22Rv1 (cell line): ENCODE measurements at regions not wholly inside any gene's neighbourhood (a gene's known extent, or its start where the extent isn't known, plus 50 kb on each side); places are given as distances from the start of the nearest gene placed in this dataset.

Source experiments
- H3K27ac ChIP-seq: fragments of 450-650 bp; 2 replicates; pipeline ENCODE4 v1.5.1; 2017
- CTCF ChIP-seq: fragments of 450-650 bp; IDR thresholded peaks from 2 replicates; pipeline ENCODE4 v1.5.1; 2017; ENCODE audit warnings: mild to moderate bottlenecking
- ZFX ChIP-seq: fragments of 450-650 bp; IDR thresholded peaks from 2 replicates; pipeline ENCODE4 v1.6.1; 2017; ENCODE audit warnings: antibody characterized with exemption, borderline replicate concordance

GRCh38 chr6:131394768-131395432 is 178.1 kb upstream of the ARG1 start:
- no peak overlapping the region for H3K27ac ChIP-seq
- no peak for TF ChIP-seq ZFX
- no peak for TF ChIP-seq CTCF

DNA sequence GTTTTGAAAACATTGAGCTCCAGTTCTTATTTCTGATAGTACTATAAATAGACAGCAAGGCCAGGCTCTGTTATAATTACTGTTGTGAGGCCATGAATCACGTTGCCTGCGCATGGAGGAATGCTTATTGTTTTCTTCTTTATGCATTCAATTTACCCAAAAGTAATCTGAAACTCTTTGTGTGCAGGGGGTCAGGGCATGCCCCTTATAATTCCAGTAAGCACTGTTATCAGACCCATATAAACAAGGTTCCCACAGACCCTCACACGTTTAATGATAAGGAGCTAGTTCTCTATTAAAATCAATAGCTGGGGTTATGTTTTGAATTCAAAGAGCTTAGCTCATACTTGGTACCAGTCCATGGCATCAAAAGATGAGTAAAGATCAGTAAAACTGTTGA is 174.8 kb upstream of the ARG1 start:
- TF ChIP-seq CTCF = no peak
- no peak for TF ChIP-seq ZFX
- no peak overlapping the region for H3K27ac ChIP-seq

DNA sequence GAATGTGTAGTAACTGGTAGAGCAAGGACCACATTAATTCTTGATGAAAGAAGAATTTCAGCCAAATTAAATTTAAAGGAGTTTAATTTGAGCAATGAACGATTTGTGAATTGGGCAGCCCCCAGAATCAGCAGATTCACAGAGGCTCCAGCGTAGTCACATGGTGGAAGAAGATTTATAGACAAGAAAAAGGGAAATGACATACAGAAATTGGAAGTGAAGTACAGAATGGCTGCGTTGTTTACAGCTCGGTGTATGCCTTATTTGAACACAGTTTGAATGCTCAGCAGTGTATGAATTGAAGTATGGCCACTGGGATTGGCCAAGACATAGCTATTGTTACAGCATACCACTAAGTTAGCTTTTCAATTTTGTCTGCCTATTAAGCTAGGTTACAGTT is 173.6 kb upstream of the ARG1 start:
- no peak for TF ChIP-seq CTCF
- no peak for TF ChIP-seq ZFX
- H3K27ac ChIP-seq = no peak overlapping the region

- TF ChIP-seq CTCF (no peak), ZFX (no peak)
- no peak overlapping the region for H3K27ac ChIP-seq
These were observed 172.8 kb upstream of the ARG1 start for GRCh38 chr6:131400054-131400778.

DNA sequence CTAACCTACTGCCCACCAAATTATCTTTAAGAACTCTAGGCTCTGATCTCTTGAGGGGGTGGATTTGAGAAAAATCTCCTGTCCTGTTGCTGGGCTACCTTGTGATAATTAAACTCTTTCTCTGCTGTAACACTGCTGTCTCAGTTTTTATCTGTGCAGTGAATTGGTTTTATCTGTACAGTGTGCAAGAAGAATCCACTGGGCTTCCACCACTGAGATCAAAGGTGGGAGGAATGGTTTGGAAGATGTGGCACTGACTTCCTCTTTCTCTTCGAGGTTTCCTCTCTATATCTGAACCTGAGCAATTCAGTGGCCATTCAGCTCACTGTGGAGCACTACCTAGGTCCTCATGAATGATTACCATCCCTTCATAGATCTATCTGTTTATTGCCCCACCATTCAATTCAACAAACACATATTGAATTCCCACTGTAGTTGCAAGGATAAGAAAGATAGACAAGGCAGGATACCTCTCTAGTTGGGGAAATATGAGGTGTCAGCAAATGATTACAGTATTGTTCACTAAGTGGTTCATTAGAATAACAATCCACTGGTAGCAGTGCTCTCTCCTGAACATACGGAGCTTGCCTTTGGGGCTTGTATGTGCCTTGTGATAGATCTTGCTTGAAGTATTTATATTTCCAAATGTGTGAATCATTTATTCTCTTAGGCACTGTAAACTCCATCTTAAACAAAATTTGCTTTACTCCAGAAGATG is 172.1 kb upstream of the ARG1 start:
- TF ChIP-seq CTCF = no peak
- H3K27ac ChIP-seq = no peak overlapping the region

DNA sequence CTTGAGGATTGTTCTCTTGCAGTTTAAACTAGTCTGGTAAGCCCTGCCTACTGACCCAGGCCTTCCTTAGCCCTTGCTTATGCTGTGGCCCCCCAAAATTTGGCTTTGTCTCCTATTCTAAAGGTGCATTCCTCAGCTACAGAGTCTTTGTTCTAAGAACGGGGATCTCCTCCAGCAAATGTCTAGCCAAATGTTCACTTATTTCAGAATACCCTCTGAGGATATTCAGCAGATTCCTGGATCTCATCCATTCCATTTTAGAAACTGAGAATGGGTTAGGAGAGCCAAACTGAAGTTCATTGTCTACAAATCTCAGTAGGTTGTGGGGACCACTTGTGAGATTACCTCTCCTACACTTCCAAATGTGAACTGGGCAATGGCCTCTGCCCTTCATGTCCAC is 164.2 kb upstream of the ARG1 start:
- no peak overlapping the region for H3K27ac ChIP-seq
- TF ChIP-seq ZFX (no peak), CTCF (no peak)

DNA sequence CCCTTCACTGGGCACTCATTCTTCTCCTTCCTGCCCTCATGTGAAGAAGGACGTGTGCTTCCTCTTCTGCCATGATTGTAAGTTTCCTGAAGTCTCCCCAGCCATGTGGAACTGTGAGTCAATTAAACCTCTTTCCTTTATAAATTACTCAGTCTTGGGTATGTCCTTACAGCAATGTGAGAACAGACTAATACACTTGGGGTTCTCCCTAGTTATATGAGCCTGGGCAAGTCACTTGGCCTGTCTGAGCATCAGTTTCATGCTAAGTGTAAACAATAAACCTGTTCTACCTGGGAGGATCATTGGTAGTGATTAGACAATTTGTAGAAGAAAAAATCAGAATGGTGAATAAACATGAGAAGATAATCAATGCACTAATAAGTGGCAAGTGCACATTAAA is 162.2 kb upstream of the ARG1 start:
- TF ChIP-seq ZFX = no peak
- TF ChIP-seq CTCF = no peak
- no peak overlapping the region for H3K27ac ChIP-seq
